HT-29 (cell line): ENCODE measurements at regions not wholly inside any gene's neighbourhood (a gene's known extent, or its start where the extent isn't known, plus 50 kb on each side); places are given as distances from the start of the nearest gene placed in this dataset.
A peak's percentile ranks its signal among the peaks of the same experiment; 100 is the strongest.
"Not testable (repeated sequence)": the region's sequence is repeated elsewhere in the genome, so short reads cannot be mapped to it uniquely, and the experiment has no call there.

ENCODE experiments used
- DNase-seq: peaks from one replicate; pipeline ENCODE4 v3.0.0-alpha.2; 2015; ENCODE audit warnings: low spot score

DNA sequence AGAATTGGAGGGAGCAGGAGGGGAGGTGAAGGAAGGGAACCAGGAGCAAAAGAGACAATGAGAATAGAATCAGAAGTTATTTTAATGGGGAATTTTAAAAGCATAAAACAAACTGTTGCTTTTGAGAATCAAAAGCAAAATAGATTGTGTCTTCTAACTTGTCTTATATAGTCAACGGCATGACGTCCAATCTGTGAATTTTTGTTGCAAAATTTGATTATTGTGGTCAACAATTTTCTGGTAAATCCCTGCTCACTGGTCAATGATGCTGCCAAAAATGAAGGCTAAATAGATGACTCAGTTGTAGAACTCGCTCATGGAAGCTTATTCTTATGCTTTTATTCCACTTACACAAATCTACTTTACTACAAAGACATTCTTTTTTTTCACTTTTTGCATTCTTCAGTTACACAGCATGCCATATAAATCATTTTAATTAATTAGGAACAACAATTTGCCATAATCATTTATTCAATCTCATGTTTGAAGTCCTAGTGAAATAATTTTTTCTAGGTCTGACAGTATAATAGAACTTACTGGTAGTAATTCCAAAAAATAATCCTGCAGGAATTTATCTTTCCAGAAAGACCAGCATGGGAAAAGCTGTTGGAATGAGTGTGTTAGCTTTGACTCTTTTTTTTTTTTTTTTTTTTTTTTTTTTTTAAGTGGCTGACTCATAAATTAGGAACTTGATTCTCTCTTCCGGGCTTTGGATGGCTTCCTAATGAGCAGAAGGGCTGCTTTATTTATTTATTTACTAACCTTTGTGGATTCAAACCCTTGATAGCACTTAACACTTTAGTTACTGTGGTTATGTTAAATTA, 256.9 kb downstream of the SPRY2 start:
- DNase-seq = peak; percentile 61

DNA sequence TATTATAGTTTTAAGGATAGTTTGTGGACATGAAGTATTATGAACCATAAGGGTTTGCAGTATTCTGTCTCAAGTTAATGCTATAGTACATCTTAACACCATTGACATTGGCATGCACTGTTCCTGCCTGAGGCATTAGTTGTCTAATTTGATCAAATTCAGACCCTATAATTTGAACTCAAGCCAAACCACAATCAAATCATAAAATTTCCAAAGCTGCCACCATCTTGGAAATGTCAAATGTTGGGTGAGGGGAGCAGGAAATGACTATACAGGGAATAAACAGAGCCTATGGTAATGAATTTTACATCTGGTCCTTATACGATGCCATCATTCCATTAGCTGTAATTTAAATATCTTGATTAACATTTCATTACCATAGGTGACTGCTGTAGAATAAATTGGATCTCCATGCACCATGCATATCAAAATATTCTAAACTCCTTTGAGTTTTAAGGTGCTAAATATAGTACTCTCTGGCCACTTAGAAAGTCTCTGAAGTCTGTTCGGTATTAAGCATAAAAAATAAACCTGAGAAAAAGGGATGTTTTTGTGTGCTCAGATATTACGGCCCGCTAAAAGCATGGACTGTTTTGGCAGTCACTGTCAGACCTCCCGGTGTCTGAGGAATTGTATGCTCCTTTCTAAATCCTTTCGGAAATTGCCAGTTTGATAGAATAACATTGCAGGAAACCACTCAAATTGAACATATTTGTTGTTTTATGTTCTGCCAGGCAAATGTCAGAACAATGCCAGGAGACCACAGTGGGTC, 257.7 kb downstream of the SPRY2 start:
- DNase-seq = no peak

DNA sequence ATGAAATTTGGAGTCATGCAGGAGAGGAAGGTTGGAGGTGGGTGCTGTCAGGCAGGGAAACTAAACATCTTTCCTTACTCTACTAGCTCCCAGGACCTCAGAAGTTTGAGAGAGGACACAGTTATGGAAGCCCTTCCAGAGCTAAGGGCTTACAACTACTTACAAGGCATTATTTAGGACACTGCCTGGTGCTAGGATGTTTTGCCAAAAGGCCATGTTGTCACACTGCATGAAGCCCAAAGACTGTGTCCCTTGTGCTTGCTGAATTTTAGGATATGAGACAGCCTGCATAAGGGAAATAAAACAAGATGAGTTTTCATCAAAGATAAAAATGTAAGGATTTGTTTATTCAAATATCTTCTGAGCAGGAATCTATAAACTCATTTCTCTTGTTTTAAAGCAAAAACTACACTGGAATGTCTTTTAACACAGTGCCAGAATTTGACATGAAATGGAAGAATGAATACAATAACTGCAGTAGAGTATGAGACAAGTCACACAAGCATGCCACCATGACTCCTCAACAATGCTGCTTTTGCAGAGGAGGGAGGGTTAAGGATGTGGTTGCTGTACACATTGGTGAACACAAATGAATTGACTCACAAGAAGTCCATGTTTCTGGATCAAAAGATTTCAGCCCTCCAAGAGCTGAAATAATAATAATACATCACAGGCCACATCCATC, 258.4 kb downstream of the SPRY2 start:
- DNase-seq = no peak

DNA sequence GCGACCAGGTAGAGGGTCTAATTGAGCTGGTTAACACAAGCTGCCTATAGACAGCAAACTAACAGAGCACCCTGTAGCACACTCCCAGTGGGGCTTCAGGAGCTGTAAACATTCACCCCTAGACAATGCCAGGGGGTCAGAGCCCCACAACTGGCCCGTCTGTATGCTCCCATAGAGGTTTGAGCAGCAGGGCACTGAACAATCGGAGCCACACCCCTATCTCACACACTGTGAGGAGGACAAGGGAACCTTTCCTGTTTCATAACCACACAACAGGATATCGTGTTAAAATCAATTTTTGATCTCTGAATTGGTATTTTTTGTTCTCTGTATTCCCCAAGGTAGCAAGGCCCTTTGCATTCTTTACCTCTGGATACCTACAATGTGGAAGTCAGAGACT, 266.1 kb downstream of the SPRY2 start:
- DNase-seq = no peak

DNA sequence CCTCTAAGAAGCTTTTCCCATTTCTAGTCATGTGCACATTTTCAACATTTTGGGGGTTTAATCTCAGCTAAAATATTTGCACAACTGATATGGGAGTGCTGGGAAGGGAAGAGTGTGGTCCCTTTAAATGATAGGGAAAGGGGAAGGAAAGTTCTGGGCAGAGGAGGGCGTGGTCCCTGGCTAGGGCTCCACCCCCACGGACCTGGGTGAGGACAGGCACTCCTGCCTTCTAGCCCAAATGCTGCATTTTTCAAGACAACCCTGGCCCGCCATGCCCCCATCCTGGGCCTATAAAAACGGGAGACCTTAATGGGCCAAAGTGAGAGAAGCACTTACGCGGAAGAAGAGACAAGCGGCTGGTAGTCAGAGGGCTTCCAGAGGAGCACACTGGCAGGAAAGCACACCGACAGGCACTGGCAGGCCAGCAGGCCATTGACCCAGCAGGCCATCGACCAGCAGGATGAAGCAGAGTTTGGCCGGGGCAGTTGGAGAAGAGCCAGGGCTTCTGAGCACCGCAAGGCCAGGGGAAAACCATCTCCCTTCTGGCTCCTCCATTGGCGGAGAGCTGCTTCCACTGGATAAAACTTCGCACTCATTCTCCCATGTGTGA, 266.7 kb downstream of the SPRY2 start:
- DNase-seq = no peak

DNA sequence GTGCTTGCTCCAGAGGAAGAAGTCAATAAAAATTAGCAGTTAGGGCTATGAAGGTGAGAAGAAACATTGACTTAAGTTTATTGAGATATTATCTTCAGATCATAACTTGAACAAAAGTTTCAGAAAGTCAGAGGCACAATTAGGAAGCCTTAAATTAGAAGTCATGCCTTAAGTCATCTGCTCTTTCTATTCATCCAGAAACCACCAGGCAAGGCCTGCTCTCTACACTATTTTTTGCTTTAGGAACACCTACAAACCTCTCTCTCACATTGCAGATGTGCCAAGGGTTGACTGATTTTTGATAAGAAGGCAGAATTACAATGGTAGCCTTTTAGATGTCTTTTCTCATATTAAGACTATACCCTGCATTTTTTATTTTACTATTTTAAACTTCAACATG, 268.7 kb downstream of the SPRY2 start:
- DNase-seq = no peak

DNA sequence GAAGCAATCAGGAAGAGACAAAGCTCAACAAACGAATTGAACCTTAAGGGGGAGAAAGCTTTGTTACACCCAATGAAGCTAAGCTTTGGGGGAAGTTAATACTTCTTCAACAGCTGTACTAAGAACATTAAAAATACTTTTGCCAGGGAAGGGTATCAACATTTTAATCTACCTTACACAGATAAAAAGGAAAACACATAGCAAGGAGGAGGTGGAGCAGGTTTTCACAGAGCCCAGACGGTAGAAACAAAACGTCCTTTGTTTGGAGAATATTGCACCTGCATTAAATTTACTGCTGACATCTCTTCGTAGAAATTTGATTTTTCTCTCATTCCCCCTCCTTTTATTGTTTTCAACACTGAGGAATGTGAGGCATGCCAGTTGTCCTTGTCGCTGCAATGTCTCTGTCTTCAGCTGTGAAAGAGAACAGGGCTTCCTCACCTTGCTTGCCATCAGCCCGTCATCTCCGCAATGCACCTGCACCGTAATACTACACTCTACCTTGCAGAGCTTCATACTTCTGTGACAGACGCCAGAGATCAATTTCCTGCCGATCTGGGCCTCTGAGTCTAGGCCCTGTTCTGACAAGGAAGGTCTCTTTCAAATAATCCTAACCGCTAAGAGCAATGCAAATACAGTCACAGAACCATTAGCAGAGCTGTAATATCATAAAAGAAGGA, 270.8 kb downstream of the SPRY2 start:
- peak; percentile 79 for DNase-seq

DNA sequence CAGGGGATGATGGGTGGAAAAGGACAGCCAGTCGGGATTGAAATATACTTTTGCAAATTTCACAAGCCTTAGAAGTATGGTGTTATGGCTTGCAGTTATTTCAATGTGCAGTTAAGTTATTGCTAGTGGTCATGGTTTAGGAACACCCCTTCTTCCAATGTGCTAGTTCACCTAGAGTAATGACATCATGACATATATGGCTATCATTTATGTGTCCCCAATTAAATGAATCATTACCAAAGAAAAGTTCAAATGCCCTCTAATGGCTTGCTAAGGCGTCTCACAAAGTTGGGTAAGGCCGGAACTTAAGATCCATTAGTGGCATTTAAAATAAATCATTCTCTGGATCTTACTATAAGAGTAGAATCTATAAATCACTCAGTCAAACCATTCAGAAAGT, 271.6 kb downstream of the SPRY2 start:
- peak; percentile 57 for DNase-seq

DNA sequence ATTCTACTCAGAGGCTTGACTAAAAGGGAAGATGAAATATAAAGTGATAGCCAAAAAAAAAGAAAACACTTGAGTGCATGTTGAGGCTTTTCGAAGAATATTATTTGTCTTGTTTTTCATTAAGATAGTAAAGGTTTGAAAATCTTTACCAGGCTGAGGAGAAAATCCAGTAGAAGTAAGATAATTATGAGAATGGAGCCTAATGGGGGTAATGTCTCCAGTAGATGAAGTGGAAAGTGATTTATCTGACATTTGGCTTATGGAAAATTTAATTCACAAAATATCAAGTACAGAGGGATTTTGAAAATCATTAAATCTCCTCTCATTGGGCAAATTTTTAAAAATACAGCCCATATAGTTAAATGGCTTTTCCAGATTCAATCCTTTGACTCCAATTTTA, 274.9 kb downstream of the SPRY2 start:
- no peak for DNase-seq

DNA sequence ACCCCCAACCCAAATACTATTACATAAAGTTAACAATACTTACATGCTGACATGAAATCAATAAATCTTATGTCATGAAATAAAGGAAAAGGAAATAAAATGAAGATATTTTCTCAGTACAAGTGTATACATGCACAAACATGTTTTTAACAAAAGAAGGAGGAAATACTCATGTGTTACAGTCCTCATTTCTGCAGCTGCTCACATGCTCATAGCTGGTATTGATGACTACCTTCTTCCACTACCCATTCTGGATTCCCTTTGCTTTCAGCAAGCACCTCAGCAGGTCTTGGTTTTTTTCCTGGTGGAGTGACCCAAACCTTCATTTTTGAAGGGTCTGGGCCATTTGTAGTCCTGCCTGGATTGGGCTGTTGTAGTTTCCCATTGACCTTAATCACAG, 278.5 kb downstream of the SPRY2 start:
- DNase-seq = not testable (repeated sequence)

DNA sequence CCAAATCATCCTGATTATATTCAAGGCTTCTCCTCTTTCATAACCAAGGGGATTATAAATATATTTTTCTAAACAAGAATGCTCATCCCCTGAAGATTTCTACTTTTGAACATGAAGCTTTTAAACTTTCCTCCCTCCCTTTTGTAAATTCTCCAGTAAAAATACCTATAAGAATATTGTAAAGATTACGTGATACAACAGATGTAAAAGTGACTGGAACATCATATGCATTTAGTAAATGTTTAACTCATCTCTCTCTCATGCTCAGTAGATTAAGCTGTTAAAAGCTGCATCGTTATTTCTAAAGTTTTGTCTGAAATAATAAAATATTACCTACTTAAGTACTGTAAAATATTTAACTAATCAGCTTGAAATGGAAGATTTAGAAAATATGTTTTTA, 281.1 kb downstream of the SPRY2 start:
- DNase-seq = no peak

DNA sequence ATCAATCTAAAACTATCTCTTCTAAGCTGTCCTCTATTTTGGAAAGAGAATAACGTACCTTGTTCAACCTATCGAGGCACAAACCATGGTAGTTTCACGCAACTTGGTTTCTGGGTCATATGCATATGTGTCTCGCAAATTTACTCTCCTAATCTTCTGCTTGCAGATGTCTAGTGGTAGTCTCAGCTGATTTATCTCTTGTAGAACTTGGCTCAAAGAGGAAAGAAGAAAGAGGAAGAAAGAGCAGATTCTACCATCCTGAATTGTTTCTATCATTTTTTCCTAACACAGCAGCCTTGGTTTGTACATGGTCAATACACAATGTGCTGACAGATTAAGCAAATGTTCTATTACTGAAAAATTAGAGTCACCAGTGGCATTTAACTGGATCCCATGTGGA, 282.3 kb downstream of the SPRY2 start:
- no peak for DNase-seq

DNA sequence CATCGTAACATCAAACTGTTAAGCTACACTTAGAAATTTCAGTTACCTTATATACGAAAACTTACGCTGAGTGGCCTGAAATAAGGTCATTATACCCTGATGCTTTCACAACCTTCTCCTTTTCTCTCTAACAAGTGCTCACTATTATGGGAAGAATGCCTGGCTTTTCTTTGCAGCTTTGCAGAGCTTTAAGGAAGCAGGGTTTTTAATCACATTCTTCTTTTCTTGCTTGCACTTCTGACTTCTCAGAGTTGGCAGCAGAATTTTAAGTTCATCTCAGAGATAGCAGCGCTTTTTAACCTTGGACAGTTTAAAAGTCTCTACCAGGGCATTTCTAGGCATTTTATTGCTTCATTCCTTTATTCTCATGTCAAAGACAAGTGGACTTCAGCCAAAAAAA, 285.1 kb downstream of the SPRY2 start:
- no peak for DNase-seq

DNA sequence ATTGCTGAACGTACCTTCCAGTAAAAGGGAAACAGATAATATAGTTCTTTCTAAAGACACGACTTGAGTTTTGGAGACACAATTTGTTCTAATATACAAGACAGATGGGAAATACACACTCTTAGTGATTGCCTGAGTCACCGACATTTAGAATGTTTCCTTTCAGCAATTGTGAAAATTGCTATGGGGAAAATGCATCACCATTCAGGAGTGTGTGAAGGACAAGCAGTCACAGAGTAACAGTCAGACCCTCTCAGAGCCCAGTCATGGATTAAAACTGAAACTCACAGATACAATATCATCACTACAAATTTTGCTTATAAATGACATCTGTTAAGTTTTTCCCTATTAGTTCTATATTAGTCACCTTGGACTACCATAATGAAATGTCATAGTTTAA, 286.1 kb downstream of the SPRY2 start:
- DNase-seq = no peak

DNA sequence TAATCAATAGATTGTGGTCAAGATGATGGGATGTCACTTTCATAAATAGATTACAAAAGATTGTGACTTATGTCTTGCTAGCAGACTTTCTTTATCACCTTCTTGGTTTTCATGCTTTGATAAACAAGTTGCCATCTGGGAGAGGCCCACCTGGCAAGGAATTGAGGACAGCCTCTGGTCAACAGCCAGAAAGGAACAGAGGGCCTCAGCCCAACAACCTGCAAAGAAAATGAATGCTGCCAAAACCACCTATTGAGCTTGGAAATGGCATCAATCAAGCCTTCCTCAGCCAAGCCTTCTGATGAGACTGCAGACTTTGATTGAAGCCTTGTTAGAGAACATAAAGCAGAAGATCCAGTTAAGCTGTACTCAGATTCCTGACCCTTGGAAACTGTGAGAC, 288.6 kb downstream of the SPRY2 start:
- DNase-seq = no peak

DNA sequence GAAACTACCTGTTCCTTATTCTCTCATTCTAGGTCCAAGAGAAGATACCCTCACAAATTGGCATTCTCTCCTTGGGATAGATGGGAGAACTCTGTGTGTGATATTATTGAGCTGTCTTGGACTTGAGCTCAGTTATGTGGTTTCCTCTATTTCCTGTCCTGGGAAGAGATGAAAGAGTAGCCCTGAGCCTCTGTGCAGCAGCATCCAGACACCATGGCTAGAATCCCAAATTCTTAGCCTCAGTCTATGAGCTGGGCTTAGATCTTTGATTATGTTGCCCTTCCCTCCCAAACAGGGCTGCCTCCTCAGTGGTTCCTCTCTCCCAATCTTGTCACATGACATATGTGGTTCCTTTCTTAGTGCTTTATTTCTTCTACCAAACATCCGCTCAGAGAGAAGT, 290.7 kb downstream of the SPRY2 start:
- no peak for DNase-seq

DNA sequence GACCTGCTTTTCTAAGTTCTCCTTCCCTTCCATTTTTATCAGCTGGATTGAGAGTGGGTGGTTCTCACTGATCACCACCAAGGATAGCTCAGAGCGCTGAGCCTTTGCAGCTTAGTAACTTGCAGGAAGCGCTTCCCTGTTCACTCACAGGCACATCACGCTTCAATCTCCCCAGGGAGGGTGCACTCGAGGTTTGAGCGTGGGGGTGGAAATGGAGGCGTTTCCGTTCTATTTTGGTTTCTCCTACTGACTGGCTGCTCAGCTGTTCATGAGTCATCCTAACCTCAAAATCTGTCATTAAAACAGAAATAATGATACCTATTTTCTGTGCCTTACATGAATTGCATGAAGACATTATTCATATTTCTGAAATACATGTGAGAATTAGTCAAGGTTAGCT, 292.1 kb downstream of the SPRY2 start:
- DNase-seq = peak; percentile 62

DNA sequence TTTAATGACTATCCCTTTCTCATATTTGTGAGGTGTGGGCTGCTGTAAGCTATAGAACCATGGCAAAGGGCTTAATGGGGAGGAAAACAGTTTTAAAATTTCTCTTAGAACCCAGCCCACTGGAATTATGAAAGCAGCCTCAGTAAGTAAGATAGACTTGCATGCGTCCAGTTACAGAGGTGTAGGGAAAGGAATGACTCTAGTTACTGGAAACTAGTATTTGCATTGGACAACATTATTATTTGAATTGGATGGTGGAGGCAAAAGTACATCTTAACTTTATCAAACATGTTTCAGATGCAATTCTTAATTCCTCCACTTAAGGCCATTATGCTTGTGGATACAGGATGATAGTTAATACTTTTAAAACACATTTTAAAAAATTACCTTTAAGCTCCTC, 292.9 kb downstream of the SPRY2 start:
- DNase-seq = no peak

DNA sequence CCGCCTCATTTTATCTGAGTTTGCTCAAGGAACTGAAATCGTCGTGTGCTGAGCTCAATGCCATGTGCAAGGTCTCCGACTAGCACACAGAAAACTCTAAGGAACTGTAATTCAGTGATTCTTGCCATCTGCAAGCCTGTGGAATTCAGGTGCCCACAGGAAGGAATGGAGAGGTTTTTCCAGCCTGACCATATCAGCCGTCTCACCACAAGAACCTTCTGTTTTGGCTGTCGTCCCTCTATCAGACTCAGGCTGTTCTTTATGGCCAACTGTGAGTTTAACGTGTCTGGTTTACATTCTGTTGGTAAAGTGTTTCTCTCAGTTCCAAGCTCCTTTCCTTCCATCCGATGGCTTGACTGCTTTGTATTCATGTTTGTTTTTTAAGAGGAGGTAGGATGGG, 293.5 kb downstream of the SPRY2 start:
- no peak for DNase-seq

DNA sequence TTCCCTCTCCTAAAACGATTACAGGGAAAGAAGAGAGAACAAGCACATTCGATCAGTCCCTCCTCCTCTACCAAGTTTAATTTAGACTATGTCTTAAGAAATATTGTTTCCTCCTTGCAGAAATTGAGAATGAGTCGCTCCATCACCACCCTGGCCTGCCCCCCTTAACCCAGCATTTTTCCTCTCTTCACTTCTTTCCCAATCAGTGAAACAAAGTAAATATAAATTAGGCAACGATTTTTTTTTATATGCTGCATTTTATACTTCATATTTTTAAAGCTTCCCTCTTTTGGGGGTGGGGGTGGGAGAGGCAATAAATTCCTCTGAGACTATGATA, 300.0 kb downstream of the SPRY2 start:
- no peak for DNase-seq

DNA sequence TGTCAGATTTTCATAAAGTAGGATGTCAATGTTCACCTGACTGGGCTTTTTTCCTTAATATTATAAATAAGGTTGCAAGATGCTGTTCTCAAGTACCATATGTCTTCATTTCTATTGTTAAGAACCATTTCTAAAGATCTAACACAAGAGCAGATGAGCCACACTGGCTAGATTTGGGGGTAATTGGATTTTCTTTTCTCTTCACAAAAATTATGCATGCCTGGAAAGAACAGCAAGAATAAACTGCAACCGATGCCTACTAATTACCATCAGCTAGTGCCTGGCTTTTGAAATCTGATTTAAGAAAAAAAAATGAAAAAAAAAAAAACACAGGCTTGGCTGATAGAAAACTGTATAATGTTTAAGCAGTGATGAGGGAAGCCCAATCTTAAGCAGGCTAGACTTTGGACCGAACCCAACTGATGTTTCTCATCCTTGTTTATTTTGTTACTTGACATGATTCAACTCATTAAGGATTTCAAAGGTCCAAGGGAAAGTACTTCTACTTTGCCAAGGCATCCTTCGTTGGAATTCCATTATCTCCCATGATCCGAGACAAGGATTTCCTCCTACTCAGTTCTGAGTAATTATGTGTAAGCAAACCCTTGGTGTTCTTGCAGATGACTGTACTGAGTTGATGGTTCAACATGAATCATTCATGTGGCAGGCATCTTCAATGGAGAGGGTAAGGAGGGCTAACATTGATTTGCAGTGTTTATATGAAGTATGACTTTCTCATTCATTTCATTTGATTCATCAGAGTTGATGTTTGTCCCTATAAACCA, 300.5 kb downstream of the SPRY2 start:
- peak; percentile 39 for DNase-seq
